22Rv1 (cell line): ENCODE measurements at regions not wholly inside any gene's neighbourhood (a gene's known extent, or its start where the extent isn't known, plus 50 kb on each side); places are given as distances from the start of the nearest gene placed in this dataset.

Experiments used
- ZFX ChIP-seq: fragments of 450-650 bp; IDR thresholded peaks from 2 replicates; pipeline ENCODE4 v1.6.1; 2017; ENCODE audit warnings: antibody characterized with exemption, borderline replicate concordance
- TF ChIP-seq, protein P1 (sequence below): fragments of 450-650 bp; IDR thresholded peaks from 2 replicates; pipeline ENCODE4 v1.5.1; 2017; ENCODE audit warnings: mild to moderate bottlenecking

DNA sequence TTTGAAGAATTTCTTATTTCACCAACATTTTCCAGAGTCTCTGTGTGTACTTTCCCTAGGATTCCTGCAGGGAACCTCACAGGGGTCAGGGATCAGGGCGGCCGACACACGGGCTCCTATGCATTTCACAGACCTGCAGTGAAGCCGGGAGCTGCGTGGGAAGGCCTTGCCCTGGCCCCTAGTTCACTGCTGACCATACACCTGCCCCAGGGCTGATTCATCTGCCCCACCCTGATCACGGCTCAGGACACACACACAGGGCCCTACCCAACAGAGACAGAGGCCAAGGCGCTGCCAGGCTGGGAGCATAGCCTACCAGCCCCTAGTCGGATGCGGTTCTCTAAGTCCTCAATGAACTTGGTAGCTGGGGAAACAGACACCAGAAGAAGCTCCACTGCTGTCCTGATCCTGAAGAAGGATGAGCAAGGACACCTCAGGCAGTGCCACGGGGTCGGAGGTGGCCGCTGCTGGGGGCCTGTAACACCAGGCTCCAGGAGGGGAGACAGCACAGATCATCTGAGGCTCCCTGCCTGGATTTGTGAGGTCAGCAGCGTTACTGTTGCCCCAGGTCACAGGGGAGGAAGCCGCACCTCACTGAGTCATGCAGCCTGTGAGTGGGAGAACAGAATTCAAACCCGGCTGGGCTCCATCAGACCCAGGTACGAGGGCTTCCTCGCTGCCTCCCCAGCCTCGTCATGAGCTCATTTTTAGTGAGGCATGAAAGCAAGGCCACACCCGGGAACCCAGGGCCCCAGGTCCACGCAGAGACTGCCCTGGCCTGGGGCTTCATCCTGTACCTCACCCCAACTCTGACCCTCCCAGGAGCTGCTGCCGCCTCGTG, 278.8 kb upstream of the PPP2R2D start:
- TF ChIP-seq, protein P1, sequence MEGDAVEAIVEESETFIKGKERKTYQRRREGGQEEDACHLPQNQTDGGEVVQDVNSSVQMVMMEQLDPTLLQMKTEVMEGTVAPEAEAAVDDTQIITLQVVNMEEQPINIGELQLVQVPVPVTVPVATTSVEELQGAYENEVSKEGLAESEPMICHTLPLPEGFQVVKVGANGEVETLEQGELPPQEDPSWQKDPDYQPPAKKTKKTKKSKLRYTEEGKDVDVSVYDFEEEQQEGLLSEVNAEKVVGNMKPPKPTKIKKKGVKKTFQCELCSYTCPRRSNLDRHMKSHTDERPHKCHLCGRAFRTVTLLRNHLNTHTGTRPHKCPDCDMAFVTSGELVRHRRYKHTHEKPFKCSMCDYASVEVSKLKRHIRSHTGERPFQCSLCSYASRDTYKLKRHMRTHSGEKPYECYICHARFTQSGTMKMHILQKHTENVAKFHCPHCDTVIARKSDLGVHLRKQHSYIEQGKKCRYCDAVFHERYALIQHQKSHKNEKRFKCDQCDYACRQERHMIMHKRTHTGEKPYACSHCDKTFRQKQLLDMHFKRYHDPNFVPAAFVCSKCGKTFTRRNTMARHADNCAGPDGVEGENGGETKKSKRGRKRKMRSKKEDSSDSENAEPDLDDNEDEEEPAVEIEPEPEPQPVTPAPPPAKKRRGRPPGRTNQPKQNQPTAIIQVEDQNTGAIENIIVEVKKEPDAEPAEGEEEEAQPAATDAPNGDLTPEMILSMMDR, result no peak
- no peak for TF ChIP-seq ZFX
